SK-N-SH (cell line): ENCODE measurements at regions not wholly inside any gene's neighbourhood (a gene's known extent, or its start where the extent isn't known, plus 50 kb on each side); places are given as distances from the start of the nearest gene placed in this dataset.

ENCODE experiments used
- CTCF ChIA-PET: fragments of 300-600, 350-600 bp; formaldehyde crosslinking; extraction: SDS; loops from one replicate; lab custom pipeline; 2021; lab: Yijun Ruan, JAX
- POLR2A ChIA-PET: fragments of 350-600 bp; sonication (Branson Sonifier 250); formaldehyde crosslinking; extraction: SDS; loops from one replicate; lab custom pipeline; 2020; ENCODE audit warnings: antibody characterized with exemption, inconsistent platforms; lab: Yijun Ruan, JAX
- DNase-seq: peaks from one replicate; pipeline ENCODE4 v3.0.0; 2012
- H2AFZ ChIP-seq: fragments of 200-600 bp; sonication (generic); 2 replicates; pipeline ENCODE4 v1.8.1; 2016; ENCODE audit warnings: antibody characterized with exemption, mild to moderate bottlenecking, low read depth
- H3F3A ChIP-seq: fragments of 200-600 bp; sonication (generic); replicated peaks from 2 replicates; pipeline ENCODE3; 2016; ENCODE audit warnings: antibody characterized with exemption, mild to moderate bottlenecking; ENCODE audit not compliant: insufficient read depth
- H3K27ac ChIP-seq, 2 experiments: fragments of 200-500 bp in 1 of 2; fragments of 200-600 bp in 1 of 2; sonication (Bioruptor generic) in 1 of 2; sonication (generic), shearing (Covaris generic) in 1 of 2; 2 replicates each; pipeline versions ENCODE4 v1.5.1 to v1.6.1; 2014 to 2016; ENCODE audit warnings: low read depth in 2 of 2, inconsistent platforms in 1 of 2, low read length in 1 of 2, mild to moderate bottlenecking in 1 of 2, mixed read lengths in 1 of 2
- H3K27me3 ChIP-seq: fragments of 200-600 bp; sonication (generic), shearing (Covaris generic); 2 replicates; pipeline ENCODE4 v1.6.1; 2016; ENCODE audit warnings: mixed run types; ENCODE audit not compliant: insufficient read depth
- H3K36me3 ChIP-seq, 2 experiments: fragments of 200-500 bp in 1 of 2; fragments of 200-600 bp in 1 of 2; sonication (Bioruptor generic) in 1 of 2; sonication (generic) in 1 of 2; replicated peaks in 1 of 2; 2 replicates each; pipeline versions ENCODE3 to v1.5.1; 2014 to 2016; ENCODE audit warnings: low read length in 1 of 2, mild to moderate bottlenecking in 1 of 2; ENCODE audit not compliant: insufficient read depth in 2 of 2, control insufficient read depth in 1 of 2
- H3K4me1 ChIP-seq, 2 experiments: fragments of 200-500 bp in 1 of 2; fragments of 200-600 bp in 1 of 2; sonication (Bioruptor generic) in 1 of 2; sonication (generic), shearing (Covaris generic) in 1 of 2; 2 replicates each; pipeline versions ENCODE4 v1.5.1 to v1.6.1; 2014 to 2016; ENCODE audit warnings: low read depth in 1 of 2, low read length in 1 of 2, mixed run types in 1 of 2; ENCODE audit not compliant: insufficient read depth in 2 of 2, control insufficient read depth in 1 of 2
- H3K4me2 ChIP-seq: fragments of 200-600 bp; sonication (generic), shearing (Covaris generic); 2 replicates; pipeline ENCODE4 v1.6.1; 2017; ENCODE audit warnings: mixed run types
- H3K4me3 ChIP-seq, 2 experiments: fragments of 200-500 bp in 1 of 2; fragments of 200-600 bp in 1 of 2; sonication (Bioruptor generic) in 1 of 2; sonication (generic), shearing (Covaris generic) in 1 of 2; 2 replicates each; pipeline versions ENCODE4 v1.5.1 to v1.8.1; 2014 to 2016; ENCODE audit warnings: low read depth in 2 of 2, inconsistent platforms in 1 of 2, low read length in 1 of 2, mild to moderate bottlenecking in 1 of 2, mixed read lengths in 1 of 2, moderate library complexity in 1 of 2
- H3K79me2 ChIP-seq: fragments of 200-600 bp; sonication (generic); 2 replicates; pipeline ENCODE4 v1.8.1; 2017; ENCODE audit warnings: mild to moderate bottlenecking; ENCODE audit not compliant: insufficient read depth
- H3K9ac ChIP-seq: fragments of 200-600 bp; sonication (generic); 2 replicates; pipeline ENCODE4 v1.6.1; 2017; ENCODE audit warnings: mixed run types
- H3K9me2 ChIP-seq: fragments of 200-600 bp; sonication (generic); 2 replicates; pipeline ENCODE4 v1.6.1; 2017; ENCODE audit warnings: mixed run types
- H3K9me3 ChIP-seq: fragments of 200-600 bp; sonication (generic); 2 replicates; pipeline ENCODE4 v1.6.1; 2017; ENCODE audit warnings: mixed run types, mild to moderate bottlenecking, moderate library complexity
- H4K20me1 ChIP-seq: fragments of 200-600 bp; sonication (generic); 2 replicates; pipeline ENCODE4 v1.6.1; 2017; ENCODE audit warnings: mild to moderate bottlenecking, mixed run types; ENCODE audit not compliant: insufficient read depth
- ELF1 ChIP-seq: IDR thresholded peaks from 2 replicates; pipeline ENCODE4 v1.4.0; 2012
- FOSL2 ChIP-seq: IDR thresholded peaks from 2 replicates; pipeline ENCODE4 v1.4.0; 2012; ENCODE audit warnings: low read depth, mild to moderate bottlenecking, moderate library complexity, borderline replicate concordance
- FOXM1 ChIP-seq: IDR thresholded peaks from 2 replicates; pipeline ENCODE4 v1.4.0; 2012; ENCODE audit warnings: low read depth, mild to moderate bottlenecking
- GABPA ChIP-seq: IDR thresholded peaks from 2 replicates; pipeline ENCODE4 v1.4.0; 2012; ENCODE audit warnings: low read depth, mild to moderate bottlenecking
- GATA2 ChIP-seq: sonication (generic); formaldehyde crosslinking; IDR thresholded peaks from 2 replicates; pipeline ENCODE4 v1.5.0; 2020; ENCODE audit warnings: mild to moderate bottlenecking, missing genetic modification reagents
- IRF3 ChIP-seq: fragments of 150-350 bp; IDR thresholded peaks from 2 replicates; pipeline ENCODE4 v1.6.1; 2016; ENCODE audit warnings: mild to moderate bottlenecking, low read depth, low read length
- MXI1 ChIP-seq: IDR thresholded peaks from 2 replicates; pipeline ENCODE4 v1.6.1; 2012; ENCODE audit warnings: mild to moderate bottlenecking, low read depth, low read length, improper control_type of control experiment
- NFIC ChIP-seq: IDR thresholded peaks from 2 replicates; pipeline ENCODE4 v1.4.0; 2012; ENCODE audit warnings: borderline replicate concordance
- NRF1 ChIP-seq: IDR thresholded peaks from 2 replicates; pipeline ENCODE4 v1.6.1; 2012; ENCODE audit warnings: low read depth, mild to moderate bottlenecking, low read length
- POLR2AphosphoS5 ChIP-seq: IDR thresholded peaks from 2 replicates; pipeline ENCODE4 v1.6.1; 2012; ENCODE audit warnings: low read depth, low read length
- REST ChIP-seq: IDR thresholded peaks from 2 replicates; pipeline ENCODE4 v1.6.1; 2012; ENCODE audit warnings: mild to moderate bottlenecking, low read depth, low read length, moderate library complexity
- RFX5 ChIP-seq: IDR thresholded peaks from 2 replicates; pipeline ENCODE4 v1.6.1; 2012; ENCODE audit warnings: mild to moderate bottlenecking, improper control_type of control experiment, low read length
- SMC3 ChIP-seq: IDR thresholded peaks from 2 replicates; pipeline ENCODE4 v1.6.1; 2012; ENCODE audit warnings: low read depth, low read length, improper control_type of control experiment
- USF2 ChIP-seq: fragments of 150-350 bp; IDR thresholded peaks from 2 replicates; pipeline ENCODE4 v1.6.1; 2017; ENCODE audit warnings: antibody characterized with exemption, low read length, low read depth, borderline replicate concordance
- YY1 ChIP-seq: IDR thresholded peaks from 2 replicates; pipeline ENCODE4 v1.4.0; 2012; ENCODE audit warnings: low read depth, mild to moderate bottlenecking
- WGBS: methylation state at CpG from one replicate; pipeline ENCODE4 v1.1.6; 2017; ENCODE audit warnings: low lambda C conversion rate; 5-methylcytosine and 5-hydroxymethylcytosine counted together
- TF ChIP-seq, protein P1 (sequence below): IDR thresholded peaks from 2 replicates; pipeline ENCODE4 v1.4.0; 2012; ENCODE audit warnings: low read depth, borderline replicate concordance
- TF ChIP-seq, protein P2 (sequence below): fragments of 200-600 bp; sonication (generic); IDR thresholded peaks from 2 replicates; pipeline ENCODE4 v1.6.1; 2017; ENCODE audit warnings: antibody characterized with exemption, mild to moderate bottlenecking, moderate library complexity
- TF ChIP-seq, protein P3 (sequence below): IDR thresholded peaks from 2 replicates; pipeline ENCODE4; 2012

DNA sequence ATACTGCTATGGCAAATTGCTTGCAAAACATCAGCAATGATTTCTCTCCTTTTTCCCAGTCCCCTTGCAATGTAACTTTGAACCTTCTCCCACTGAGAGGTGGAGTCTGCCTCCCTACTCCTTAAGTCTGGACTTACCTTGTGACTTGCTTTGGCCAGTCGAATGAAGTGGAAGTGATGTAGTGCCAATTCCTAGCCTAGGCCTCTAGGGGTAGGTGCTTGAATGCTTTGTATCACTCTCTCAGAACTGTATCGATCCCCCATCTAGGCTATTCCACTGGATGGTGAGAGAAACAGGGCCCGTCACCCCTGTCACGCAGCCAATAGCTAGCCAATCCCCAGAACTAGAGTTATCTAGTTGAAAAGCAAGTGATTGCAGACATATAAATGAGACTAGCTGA, 238.6 kb downstream of the BTBD3 start:
- 46% methylated on average over 4 of the region's 4 CpGs for WGBS
- H3K9me2 ChIP-seq, result no peaks in the 10 kb centered on the region
- no peak overlapping the region for H3K4me2 ChIP-seq
- H3K27me3 ChIP-seq, result no peaks in the 10 kb centered on the region
- TF ChIP-seq, protein P1, sequence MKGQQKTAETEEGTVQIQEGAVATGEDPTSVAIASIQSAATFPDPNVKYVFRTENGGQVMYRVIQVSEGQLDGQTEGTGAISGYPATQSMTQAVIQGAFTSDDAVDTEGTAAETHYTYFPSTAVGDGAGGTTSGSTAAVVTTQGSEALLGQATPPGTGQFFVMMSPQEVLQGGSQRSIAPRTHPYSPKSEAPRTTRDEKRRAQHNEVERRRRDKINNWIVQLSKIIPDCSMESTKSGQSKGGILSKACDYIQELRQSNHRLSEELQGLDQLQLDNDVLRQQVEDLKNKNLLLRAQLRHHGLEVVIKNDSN, result no peak
- no peak for TF ChIP-seq REST
- no peak for TF ChIP-seq SMC3
- no peak for TF ChIP-seq MXI1
- TF ChIP-seq, protein P2, sequence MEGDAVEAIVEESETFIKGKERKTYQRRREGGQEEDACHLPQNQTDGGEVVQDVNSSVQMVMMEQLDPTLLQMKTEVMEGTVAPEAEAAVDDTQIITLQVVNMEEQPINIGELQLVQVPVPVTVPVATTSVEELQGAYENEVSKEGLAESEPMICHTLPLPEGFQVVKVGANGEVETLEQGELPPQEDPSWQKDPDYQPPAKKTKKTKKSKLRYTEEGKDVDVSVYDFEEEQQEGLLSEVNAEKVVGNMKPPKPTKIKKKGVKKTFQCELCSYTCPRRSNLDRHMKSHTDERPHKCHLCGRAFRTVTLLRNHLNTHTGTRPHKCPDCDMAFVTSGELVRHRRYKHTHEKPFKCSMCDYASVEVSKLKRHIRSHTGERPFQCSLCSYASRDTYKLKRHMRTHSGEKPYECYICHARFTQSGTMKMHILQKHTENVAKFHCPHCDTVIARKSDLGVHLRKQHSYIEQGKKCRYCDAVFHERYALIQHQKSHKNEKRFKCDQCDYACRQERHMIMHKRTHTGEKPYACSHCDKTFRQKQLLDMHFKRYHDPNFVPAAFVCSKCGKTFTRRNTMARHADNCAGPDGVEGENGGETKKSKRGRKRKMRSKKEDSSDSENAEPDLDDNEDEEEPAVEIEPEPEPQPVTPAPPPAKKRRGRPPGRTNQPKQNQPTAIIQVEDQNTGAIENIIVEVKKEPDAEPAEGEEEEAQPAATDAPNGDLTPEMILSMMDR, result no peak
- TF ChIP-seq, protein P3, sequence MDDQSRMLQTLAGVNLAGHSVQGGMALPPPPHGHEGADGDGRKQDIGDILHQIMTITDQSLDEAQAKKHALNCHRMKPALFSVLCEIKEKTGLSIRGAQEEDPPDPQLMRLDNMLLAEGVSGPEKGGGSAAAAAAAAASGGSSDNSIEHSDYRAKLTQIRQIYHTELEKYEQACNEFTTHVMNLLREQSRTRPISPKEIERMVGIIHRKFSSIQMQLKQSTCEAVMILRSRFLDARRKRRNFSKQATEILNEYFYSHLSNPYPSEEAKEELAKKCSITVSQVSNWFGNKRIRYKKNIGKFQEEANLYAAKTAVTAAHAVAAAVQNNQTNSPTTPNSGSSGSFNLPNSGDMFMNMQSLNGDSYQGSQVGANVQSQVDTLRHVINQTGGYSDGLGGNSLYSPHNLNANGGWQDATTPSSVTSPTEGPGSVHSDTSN, result no peak
- no peak for TF ChIP-seq NFIC
- TF ChIP-seq USF2, result no peak
- TF ChIP-seq GABPA, result no peak
- no peak for TF ChIP-seq FOSL2
- no peak for TF ChIP-seq ELF1
- TF ChIP-seq RFX5, result no peak
- no peak for TF ChIP-seq IRF3
- TF ChIP-seq YY1, result no peak
- TF ChIP-seq NRF1, result no peak
- no peak for TF ChIP-seq POLR2AphosphoS5
- TF ChIP-seq FOXM1, result no peak
- TF ChIP-seq GATA2 (CRISPR knock-in tag), result no peak
- CTCF ChIA-PET, result no interaction called here
- DNase-seq, result no peak
- H3K9me3 ChIP-seq, result no peaks in the 10 kb centered on the region
- no peaks in the 10 kb centered on the region for H3K79me2 ChIP-seq
- H3K36me3 ChIP-seq, result no peaks in the 10 kb centered on the region
- no peaks in the 10 kb centered on the region for H3K4me1 ChIP-seq
- no peak overlapping the region for H2AFZ ChIP-seq
- H3K4me3 ChIP-seq, result no peak overlapping the region
- H3F3A ChIP-seq, result no peaks in the 10 kb centered on the region
- H4K20me1 ChIP-seq, result no peaks in the 10 kb centered on the region
- H3K9ac ChIP-seq, result no peak overlapping the region
- no peak overlapping the region for H3K27ac ChIP-seq
- POLR2A ChIA-PET, result no interaction called here
